ENCODE measurements at regions not wholly inside any gene's neighbourhood (a gene's known extent, or its start where the extent isn't known, plus 50 kb on each side); places are given as distances from the start of the nearest gene placed in this dataset.

DNA sequence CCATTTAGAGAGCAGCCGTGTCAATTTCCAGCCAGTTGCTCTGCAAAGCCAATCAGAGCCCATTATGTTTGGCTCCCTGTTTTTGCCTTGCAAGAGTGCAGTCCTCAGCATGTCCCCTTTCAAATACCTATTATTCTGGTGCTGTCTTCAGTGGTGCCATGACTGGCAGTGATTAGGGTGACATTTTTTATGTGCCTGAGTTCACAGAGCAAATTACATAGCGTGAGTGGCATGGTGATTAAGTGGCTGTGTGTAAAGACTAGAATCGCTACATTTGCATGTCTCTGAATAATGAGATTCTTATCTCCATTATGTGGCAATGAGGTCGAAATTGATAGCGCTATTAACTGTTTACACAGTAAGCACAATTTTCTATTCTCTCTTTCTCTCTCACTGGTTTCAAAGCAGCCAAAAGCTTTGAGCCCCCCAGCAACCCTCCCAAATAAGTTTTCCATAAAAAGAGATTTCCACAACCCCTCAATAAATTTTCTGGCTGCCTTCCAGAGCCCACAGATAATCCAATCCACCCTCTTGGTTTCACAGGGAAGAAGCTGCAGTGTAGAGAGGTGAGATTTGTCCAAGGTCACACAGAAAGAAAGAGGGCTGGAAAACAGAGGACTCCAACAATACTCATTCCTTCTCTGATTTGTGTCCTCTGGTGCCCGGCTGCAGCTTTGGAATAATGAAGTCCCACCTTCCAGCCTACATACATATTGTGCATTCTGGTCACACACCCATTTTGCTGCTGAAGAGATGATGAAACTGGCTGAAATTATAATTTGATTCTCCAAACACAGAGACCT is 58.8 kb upstream of the NUDT4 start:
- in situ Hi-C loops (cut with HindIII; ENCODE audit: low sequenced_read_pairs): no loop called here
- no peak overlapping the region for H3K4me3 ChIP-seq (ENCODE audit: low read depth, low read length)
- no peak for DNase-seq (ENCODE audit: low read depth)
- TF ChIP-seq, protein P1, sequence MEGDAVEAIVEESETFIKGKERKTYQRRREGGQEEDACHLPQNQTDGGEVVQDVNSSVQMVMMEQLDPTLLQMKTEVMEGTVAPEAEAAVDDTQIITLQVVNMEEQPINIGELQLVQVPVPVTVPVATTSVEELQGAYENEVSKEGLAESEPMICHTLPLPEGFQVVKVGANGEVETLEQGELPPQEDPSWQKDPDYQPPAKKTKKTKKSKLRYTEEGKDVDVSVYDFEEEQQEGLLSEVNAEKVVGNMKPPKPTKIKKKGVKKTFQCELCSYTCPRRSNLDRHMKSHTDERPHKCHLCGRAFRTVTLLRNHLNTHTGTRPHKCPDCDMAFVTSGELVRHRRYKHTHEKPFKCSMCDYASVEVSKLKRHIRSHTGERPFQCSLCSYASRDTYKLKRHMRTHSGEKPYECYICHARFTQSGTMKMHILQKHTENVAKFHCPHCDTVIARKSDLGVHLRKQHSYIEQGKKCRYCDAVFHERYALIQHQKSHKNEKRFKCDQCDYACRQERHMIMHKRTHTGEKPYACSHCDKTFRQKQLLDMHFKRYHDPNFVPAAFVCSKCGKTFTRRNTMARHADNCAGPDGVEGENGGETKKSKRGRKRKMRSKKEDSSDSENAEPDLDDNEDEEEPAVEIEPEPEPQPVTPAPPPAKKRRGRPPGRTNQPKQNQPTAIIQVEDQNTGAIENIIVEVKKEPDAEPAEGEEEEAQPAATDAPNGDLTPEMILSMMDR (IDR thresholded peaks at IDR 0.05; ENCODE audit: low read depth, low read length, missing control alignments): no peak

- H3K4me3 ChIP-seq (ENCODE audit: low read depth, low read length): no peak overlapping the region
- DNase-seq (ENCODE audit: low read depth): no peak
- in situ Hi-C loops (cut with HindIII; ENCODE audit: low sequenced_read_pairs): no loop called here
- TF ChIP-seq, protein P1 (IDR thresholded peaks at IDR 0.05; ENCODE audit: low read depth, low read length, missing control alignments): no peak
Observed at GRCh38 chr12:93319523-93320050, 58.1 kb upstream of the NUDT4 start.

DNA sequence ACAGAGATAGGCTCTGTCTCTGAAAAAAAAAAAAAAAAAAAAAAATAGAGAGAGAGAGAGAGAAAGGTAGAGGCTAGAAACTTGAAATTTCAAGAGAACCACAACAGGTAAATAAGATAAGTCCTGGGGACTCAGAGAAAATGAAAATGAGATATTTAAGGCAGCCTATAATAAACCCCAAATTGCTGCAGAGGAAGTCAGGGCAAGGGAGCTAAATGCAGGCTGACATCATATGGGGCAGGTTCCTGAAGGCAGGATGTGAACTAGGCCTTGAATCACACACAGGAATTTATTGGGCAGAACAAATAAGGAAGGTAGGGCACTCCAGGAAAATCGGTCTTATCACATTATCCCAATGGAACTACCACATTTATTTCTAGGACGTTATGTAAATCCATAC is 54.9 kb upstream of the NUDT4 start:
- TF ChIP-seq, protein P1 (IDR thresholded peaks at IDR 0.05; ENCODE audit: low read depth, low read length, missing control alignments): no peak
- H3K4me3 ChIP-seq (ENCODE audit: low read depth, low read length): no peak overlapping the region
- DNase-seq (ENCODE audit: low read depth): no peak
- in situ Hi-C loops (cut with HindIII; ENCODE audit: low sequenced_read_pairs): no loop called here

DNA sequence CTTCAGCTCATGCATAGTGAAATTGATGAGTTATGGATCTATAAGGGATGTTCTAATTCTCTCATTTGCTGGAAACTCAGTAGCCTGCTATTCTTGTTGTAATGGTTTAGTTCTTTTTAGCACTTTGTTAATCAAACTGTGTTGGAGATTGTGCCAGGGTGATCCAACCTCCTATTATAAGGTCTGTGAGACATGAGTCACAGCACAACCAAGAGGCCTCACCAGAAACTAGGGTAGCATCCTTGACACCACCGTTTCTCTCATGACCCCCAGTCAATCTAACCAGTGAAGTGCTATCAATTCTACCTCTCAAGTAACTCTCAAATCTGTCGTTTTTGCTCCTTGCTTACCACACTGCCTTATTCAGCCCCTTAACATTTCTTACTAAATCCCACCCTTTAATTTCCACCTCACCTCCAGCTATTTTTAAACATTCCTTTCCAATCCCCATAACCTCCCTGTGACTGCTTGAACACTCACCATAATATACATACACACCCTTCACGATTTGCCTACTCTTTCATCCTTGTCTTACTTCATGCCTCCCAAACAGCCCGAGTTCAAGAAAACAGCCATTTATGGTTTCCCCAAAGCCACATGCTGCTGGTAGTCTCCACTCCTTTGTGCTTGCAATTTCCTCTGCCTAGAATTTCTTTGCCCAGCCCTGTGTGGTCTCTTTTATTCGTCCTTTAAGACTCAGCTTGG is 53.9 kb upstream of the NUDT4 start:
- DNase-seq (ENCODE audit: low read depth): no peak
- no peak overlapping the region for H3K4me3 ChIP-seq (ENCODE audit: low read depth, low read length)
- in situ Hi-C loops (cut with HindIII; ENCODE audit: low sequenced_read_pairs): no loop called here
- TF ChIP-seq, protein P1 (IDR thresholded peaks at IDR 0.05; ENCODE audit: low read depth, low read length, missing control alignments): no peak

GRCh38 chr12:93325855-93326254 is 51.9 kb upstream of the NUDT4 start:
- in situ Hi-C loops (cut with HindIII; ENCODE audit: low sequenced_read_pairs): no loop called here
- DNase-seq (ENCODE audit: low read depth): peak; percentile 44
- TF ChIP-seq, protein P1 (IDR thresholded peaks at IDR 0.05; ENCODE audit: low read depth, low read length, missing control alignments): no peak
- H3K4me3 ChIP-seq (ENCODE audit: low read depth, low read length): no peak overlapping the region

Data from astrocyte of the cerebellum (primary cell).